Right renal cortex interstitium (tissue), 3 donors: ENCODE measurements at regions not wholly inside any gene's neighbourhood (a gene's known extent, or its start where the extent isn't known, plus 50 kb on each side); places are given as distances from the start of the nearest gene placed in this dataset.

Source experiments
- DNase-seq, 3 donors: peaks; one replicate each; pipeline ENCODE4 v3.0.0-alpha.2; 2013; ENCODE audit warnings: low read depth in 3 of 3, low spot score in 2 of 3

- DNase-seq: no peak
Measured at GRCh38 chr1:191551019-191551418, 607.2 kb upstream of the RGS18 start.

GRCh38 chr1:191558379-191558778 is 599.9 kb upstream of the RGS18 start:
- no peak for DNase-seq

- DNase-seq: no peak
Measured at GRCh38 chr1:191561276-191561675, 597.0 kb upstream of the RGS18 start.

GRCh38 chr1:191564275-191564674 is 594.0 kb upstream of the RGS18 start:
- no peak for DNase-seq

- no peak for DNase-seq
Measured at GRCh38 chr1:191572479-191572878, 585.8 kb upstream of the RGS18 start.

- no peak for DNase-seq
Measured at GRCh38 chr1:191575180-191575579, 583.1 kb upstream of the RGS18 start.

- no peak for DNase-seq
Measured at GRCh38 chr1:191575746-191576145, 582.5 kb upstream of the RGS18 start.

- no peak for DNase-seq
Measured at GRCh38 chr1:191577213-191577612, 581.0 kb upstream of the RGS18 start.

- no peak for DNase-seq
Measured at GRCh38 chr1:191578281-191578680, 580.0 kb upstream of the RGS18 start.

- DNase-seq: no peak
Measured at GRCh38 chr1:191579019-191579418, 579.2 kb upstream of the RGS18 start.

- no peak for DNase-seq
Measured at GRCh38 chr1:191582169-191582568, 576.1 kb upstream of the RGS18 start.

- DNase-seq: no peak
Measured at GRCh38 chr1:191585095-191585494, 573.2 kb upstream of the RGS18 start.

GRCh38 chr1:191588905-191589304 is 569.4 kb upstream of the RGS18 start:
- no peak for DNase-seq

- no peak for DNase-seq
Measured at GRCh38 chr1:191589536-191589935, 568.7 kb upstream of the RGS18 start.

GRCh38 chr1:191590578-191590977 is 567.7 kb upstream of the RGS18 start:
- DNase-seq: no peak

GRCh38 chr1:191592039-191592438 is 566.2 kb upstream of the RGS18 start:
- no peak for DNase-seq

GRCh38 chr1:191592907-191593306 is 565.4 kb upstream of the RGS18 start:
- DNase-seq: no peak

- DNase-seq: no peak
Measured at GRCh38 chr1:191595170-191595569, 563.1 kb upstream of the RGS18 start.

GRCh38 chr1:191608367-191608766 is 549.9 kb upstream of the RGS18 start:
- DNase-seq: no peak

- no peak for DNase-seq
Measured at GRCh38 chr1:191609305-191609704, 549.0 kb upstream of the RGS18 start.

GRCh38 chr1:191615101-191615821 is 543.0 kb upstream of the RGS18 start:
- no peak for DNase-seq

GRCh38 chr1:191618181-191618580 is 540.1 kb upstream of the RGS18 start:
- no peak for DNase-seq

GRCh38 chr1:191620883-191621282 is 537.4 kb upstream of the RGS18 start:
- DNase-seq: no peak
